Spleen (tissue), 11 donors: ENCODE measurements at regions not wholly inside any gene's neighbourhood (a gene's known extent, or its start where the extent isn't known, plus 50 kb on each side); places are given as distances from the start of the nearest gene placed in this dataset.

ENCODE experiments used
- DNase-seq: peaks from one replicate; pipeline ENCODE4 v3.0.0-alpha.2; 2020
- H3K27ac ChIP-seq, 8 donors: fragments of 200-600 bp; sonication (generic) in 7 of 8; 1 replicate in 4 of 8; 2 replicates in 4 of 8; pipeline versions ENCODE4 v1.5.0 to v1.8.0; 2016 to 2021; ENCODE audit warnings: inconsistent platforms in 4 of 8, mild to moderate bottlenecking in 4 of 8, moderate library complexity in 1 of 8
- H3K27me3 ChIP-seq, 7 donors: fragments of 200-600 bp; sonication (generic) in 6 of 7; replicated peaks in 1 of 7; 1 replicate in 4 of 7; 2 replicates in 3 of 7; pipeline versions ENCODE4 v1.5.0 to v1.8.0; 2016 to 2021; ENCODE audit warnings: inconsistent platforms in 3 of 7, mild to moderate bottlenecking in 1 of 7
- H3K36me3 ChIP-seq, 6 donors: fragments of 200-600 bp; sonication (generic) in 5 of 6; 1 replicate in 4 of 6; 2 replicates in 2 of 6; pipeline versions ENCODE4 v1.5.0 to v1.8.0; 2016 to 2021; ENCODE audit warnings: inconsistent platforms in 2 of 6
- H3K4me1 ChIP-seq, 6 donors: fragments of 200-600 bp; sonication (generic) in 5 of 6; 1 replicate in 3 of 6; 2 replicates in 3 of 6; pipeline versions ENCODE4 v1.5.0 to v1.8.0; 2016 to 2021; ENCODE audit warnings: inconsistent platforms in 3 of 6
- H3K4me3 ChIP-seq, 8 donors: fragments of 200-600 bp; sonication (generic) in 7 of 8; 1 replicate in 4 of 8; 2 replicates in 4 of 8; pipeline versions ENCODE4 v1.5.0 to v1.8.0; 2016 to 2021; ENCODE audit warnings: inconsistent platforms in 4 of 8, mild to moderate bottlenecking in 4 of 8, moderate library complexity in 2 of 8
- H3K9me3 ChIP-seq, 8 donors: fragments of 200-600 bp; sonication (generic) in 7 of 8; 1 replicate in 4 of 8; 2 replicates in 4 of 8; pipeline versions ENCODE4 v1.5.0 to v1.8.0; 2016 to 2021; ENCODE audit warnings: inconsistent platforms in 4 of 8
- POLR2A ChIP-seq, 3 donors: fragments of 450-650 bp; IDR thresholded peaks; one replicate each; pipeline ENCODE4 v1.5.1; 2017; ENCODE audit warnings: antibody characterized with exemption in 3 of 3, mild to moderate bottlenecking in 1 of 3
- POLR2AphosphoS5 ChIP-seq, 3 donors: sonication (generic); formaldehyde crosslinking; IDR thresholded peaks; one replicate each; pipeline ENCODE4 v1.5.1; 2017; ENCODE audit warnings: antibody characterized with exemption in 3 of 3
- WGBS, 5 donors: extraction: QIAGEN DNeasy Blood & Tissue Kit in 3 of 5; methylation state at CpG; one replicate each; pipeline versions ENCODE4 v1.1.5 to v1.1.7; 2013 to 2018; 5-methylcytosine and 5-hydroxymethylcytosine counted together
- intact Hi-C: fragments of 100-400 bp; cut with DNase I; formaldehyde crosslinking; loops from one replicate; pipeline ENCODE4 v1.15.0; 2023; ENCODE audit warnings: low total_unique reads
- TF ChIP-seq, protein P1 (sequence below), 11 experiments: fragments of 200-600 bp in 7 of 11; fragments of 450-650 bp in 4 of 11; sonication (generic) in 4 of 11; IDR thresholded peaks in 8 of 11; conservative IDR thresholded peaks in 3 of 11; 1 replicate in 7 of 11; 2 replicates in 4 of 11; pipeline versions ENCODE4 v1.4.0 to v1.8.0; 2016 to 2021; ENCODE audit warnings: antibody characterized with exemption in 11 of 11, inconsistent platforms in 4 of 11, mild to moderate bottlenecking in 1 of 11
- donor health status: healthy with polysubstance abuse.
- donor health status: DM: no; HTN: no; CAD: no; lungs with moderate emphysema.
- donor health status: DM: no; HTN: no; CAD: no.
- donor health status: Bipolar disorder and iron deficiency.
- donor health status: healthy.
- donor health status: DM: no; HTN: no; CAD: no.
- donor health status: DM: yes; HTN: yes; CAD: no.

DNA sequence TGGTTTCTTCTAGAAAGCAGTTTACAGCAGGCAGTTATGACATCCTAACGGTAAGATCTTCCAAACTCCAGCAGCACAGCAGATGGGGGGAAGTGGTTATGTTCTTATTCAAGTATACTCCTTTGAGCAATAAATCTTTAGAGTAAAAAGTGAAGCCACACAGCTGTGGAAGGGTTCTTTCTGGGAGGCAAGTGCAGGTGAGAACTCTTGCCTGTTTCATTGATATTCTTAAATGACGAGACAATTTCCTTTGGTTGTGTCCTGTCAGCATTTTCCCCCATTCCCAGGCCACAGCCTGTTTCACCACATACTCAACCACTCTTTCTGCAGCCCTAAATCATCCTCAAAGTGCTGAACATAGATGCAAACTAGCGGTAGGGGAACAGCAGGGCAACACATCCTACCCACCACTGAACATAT is 207.3 kb upstream of the MTNR1B start:
- TF ChIP-seq POLR2AphosphoS5 (IDR thresholded peaks at IDR 0.05) (no peak), POLR2A (IDR thresholded peaks at IDR 0.05) (no peak)
- TF ChIP-seq, protein P1, sequence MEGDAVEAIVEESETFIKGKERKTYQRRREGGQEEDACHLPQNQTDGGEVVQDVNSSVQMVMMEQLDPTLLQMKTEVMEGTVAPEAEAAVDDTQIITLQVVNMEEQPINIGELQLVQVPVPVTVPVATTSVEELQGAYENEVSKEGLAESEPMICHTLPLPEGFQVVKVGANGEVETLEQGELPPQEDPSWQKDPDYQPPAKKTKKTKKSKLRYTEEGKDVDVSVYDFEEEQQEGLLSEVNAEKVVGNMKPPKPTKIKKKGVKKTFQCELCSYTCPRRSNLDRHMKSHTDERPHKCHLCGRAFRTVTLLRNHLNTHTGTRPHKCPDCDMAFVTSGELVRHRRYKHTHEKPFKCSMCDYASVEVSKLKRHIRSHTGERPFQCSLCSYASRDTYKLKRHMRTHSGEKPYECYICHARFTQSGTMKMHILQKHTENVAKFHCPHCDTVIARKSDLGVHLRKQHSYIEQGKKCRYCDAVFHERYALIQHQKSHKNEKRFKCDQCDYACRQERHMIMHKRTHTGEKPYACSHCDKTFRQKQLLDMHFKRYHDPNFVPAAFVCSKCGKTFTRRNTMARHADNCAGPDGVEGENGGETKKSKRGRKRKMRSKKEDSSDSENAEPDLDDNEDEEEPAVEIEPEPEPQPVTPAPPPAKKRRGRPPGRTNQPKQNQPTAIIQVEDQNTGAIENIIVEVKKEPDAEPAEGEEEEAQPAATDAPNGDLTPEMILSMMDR (IDR thresholded peaks at IDR 0.05 in 8 of 11, conservative IDR thresholded peaks at IDR 0.05 in 3 of 11): no peak
- no peak overlapping the region for H3K27ac ChIP-seq
- H3K27me3 ChIP-seq: no peaks in the 10 kb centered on the region
- no peak overlapping the region for H3K4me3 ChIP-seq
- H3K4me1 ChIP-seq: peaks cover 0 to 20% (median 12%) of the 10 kb centered on the region in 6 donors
- H3K36me3 ChIP-seq: no peaks in the 10 kb centered on the region
- WGBS, 5 donors: 29 to 42% (median 34%) methylated on average over 3 of the region's 3 CpGs
- intact Hi-C loops: no loop called here
- DNase-seq: no peak
- no peaks in the 10 kb centered on the region for H3K9me3 ChIP-seq

DNA sequence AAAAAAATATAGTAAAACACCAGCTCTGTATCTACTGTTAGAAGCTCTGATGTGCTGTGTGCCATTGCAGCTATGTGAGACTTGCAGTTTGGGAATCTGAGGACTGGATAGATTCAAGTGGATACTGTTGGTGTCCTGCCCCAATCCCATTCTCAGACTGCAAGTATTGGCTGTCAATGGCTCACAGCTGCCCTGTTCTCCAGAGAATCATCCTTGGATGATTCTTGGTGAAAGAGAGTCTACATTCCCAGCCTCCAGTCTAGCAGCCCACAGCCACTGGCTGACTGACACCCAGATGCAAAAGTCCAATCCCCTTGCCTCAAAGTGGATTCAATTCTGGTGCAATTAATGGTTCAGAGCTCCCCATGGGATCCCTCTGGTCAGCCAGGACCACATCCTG is 206.1 kb upstream of the MTNR1B start:
- intact Hi-C loops: no loop called here
- no peak for TF ChIP-seq POLR2A (IDR thresholded peaks at IDR 0.05)
- TF ChIP-seq, protein P1 (IDR thresholded peaks at IDR 0.05 in 8 of 11, conservative IDR thresholded peaks at IDR 0.05 in 3 of 11): no peak
- TF ChIP-seq POLR2AphosphoS5 (IDR thresholded peaks at IDR 0.05): no peak
- H3K27ac ChIP-seq: no peak overlapping the region

DNA sequence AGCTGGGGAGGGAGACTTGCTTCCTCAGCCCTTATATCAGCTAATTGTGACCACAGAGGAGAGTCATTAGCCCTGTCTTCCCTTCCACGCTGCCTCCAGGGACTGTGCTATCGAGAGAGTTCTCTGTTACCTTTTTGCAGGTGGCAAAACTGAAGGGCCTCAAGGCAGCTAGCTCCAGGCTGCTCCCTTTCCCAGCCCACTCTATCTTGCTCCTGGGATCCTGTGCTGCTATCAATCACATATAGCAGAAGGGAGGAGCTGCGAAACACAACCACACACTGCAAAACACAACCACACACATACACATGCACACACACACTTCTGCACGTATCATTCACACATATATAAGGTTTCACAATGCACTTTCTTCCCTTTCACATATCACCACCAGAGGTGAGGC is 205.3 kb upstream of the MTNR1B start:
- Histone ChIP-seq H3K27ac (no peak overlapping the region), H3K27me3 (no peaks in the 10 kb centered on the region), H3K4me3 (no peak overlapping the region), H3K9me3 (no peaks in the 10 kb centered on the region), H3K4me1 (peaks cover 0 to 20% (median 12%) of the 10 kb centered on the region in 6 donors), H3K36me3 (no peaks in the 10 kb centered on the region)
- intact Hi-C loops: no loop called here
- TF ChIP-seq POLR2AphosphoS5 (IDR thresholded peaks at IDR 0.05) (no peak), POLR2A (IDR thresholded peaks at IDR 0.05) (no peak)
- TF ChIP-seq, protein P1 (IDR thresholded peaks at IDR 0.05 in 8 of 11, conservative IDR thresholded peaks at IDR 0.05 in 3 of 11): no peak
- no peak for DNase-seq
- 66 to 78% (median 70%) methylated on average over 4 of the region's 4 CpGs for WGBS, 5 donors

More for the DNA sequence above, 206.1 kb upstream of the MTNR1B start:
- no peak for DNase-seq
- H3K4me1 ChIP-seq: peaks cover 0 to 20% (median 12%) of the 10 kb centered on the region in 6 donors
- no peaks in the 10 kb centered on the region for H3K27me3 ChIP-seq
- no peak overlapping the region for H3K4me3 ChIP-seq
- no peaks in the 10 kb centered on the region for H3K9me3 ChIP-seq
- no peaks in the 10 kb centered on the region for H3K36me3 ChIP-seq

DNA sequence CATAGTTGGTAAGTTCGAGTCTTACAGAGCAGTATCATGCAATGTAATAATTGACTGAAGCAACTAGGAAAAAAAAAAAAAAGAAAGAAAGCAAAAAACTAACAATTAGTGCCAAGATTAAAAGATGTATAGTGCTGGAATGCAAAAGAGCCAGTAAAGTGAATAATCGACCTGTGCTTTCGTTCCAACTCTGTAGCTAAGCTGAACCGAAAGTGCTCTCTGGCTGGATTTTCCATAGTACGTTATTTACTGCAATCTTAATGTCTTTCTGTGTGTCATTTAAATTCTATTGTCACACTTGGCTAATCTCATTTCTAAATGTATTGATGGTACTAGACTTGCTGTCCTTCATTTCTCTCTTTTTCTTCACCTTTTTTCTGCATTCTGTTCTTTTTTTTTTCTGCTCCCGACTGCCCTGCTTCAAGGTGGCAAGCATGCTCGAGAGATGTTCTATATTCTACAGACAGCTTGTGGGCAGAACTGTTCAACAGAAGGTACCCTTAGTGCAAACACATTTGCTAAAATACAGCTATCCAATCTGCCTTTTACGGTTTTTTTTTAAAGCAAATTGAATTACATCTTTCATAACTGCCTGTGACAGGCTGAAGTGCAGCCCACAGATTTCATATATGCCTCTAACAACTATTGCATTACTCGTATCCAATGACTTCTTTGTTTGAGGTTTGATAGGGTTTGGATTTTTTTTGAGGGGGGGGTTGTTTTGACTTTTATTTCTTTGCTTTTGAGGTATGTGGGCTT is 204.2 kb upstream of the MTNR1B start:
- intact Hi-C loops: no loop called here
- WGBS, 5 donors: 58 to 64% (median 61%) methylated on average over 9 of the region's 9 CpGs
- no peaks in the 10 kb centered on the region for H3K9me3 ChIP-seq
- TF ChIP-seq, protein P1 (IDR thresholded peaks at IDR 0.05 in 8 of 11, conservative IDR thresholded peaks at IDR 0.05 in 3 of 11): no peak
- no peak for TF ChIP-seq POLR2AphosphoS5 (IDR thresholded peaks at IDR 0.05)
- no peak for TF ChIP-seq POLR2A (IDR thresholded peaks at IDR 0.05)
- no peak for DNase-seq
- peaks cover 0 to 20% (median 12%) of the 10 kb centered on the region in 6 donors for H3K4me1 ChIP-seq
- no peaks in the 10 kb centered on the region for H3K27me3 ChIP-seq
- peak overlapping the region in 1 of 8 donors; percentile 30 for H3K4me3 ChIP-seq
- no peaks in the 10 kb centered on the region for H3K36me3 ChIP-seq
- H3K27ac ChIP-seq: peak overlapping the region in 1 of 8 donors; percentile 35
